DMS114 treated with DMSO at 0.1 percent for 48 hours (cell line): ENCODE measurements at regions not wholly inside any gene's neighbourhood (a gene's known extent, or its start where the extent isn't known, plus 50 kb on each side); places are given as distances from the start of the nearest gene placed in this dataset.
"Not testable (repeated sequence)": the region's sequence is repeated elsewhere in the genome, so short reads cannot be mapped to it uniquely, and the experiment has no call there.

Experiments
- DNase-seq: peaks from one replicate; lab custom pipeline; 2025; ENCODE audit not compliant: unreplicated experiment; lab: John Stamatoyannopoulos, UW

DNA sequence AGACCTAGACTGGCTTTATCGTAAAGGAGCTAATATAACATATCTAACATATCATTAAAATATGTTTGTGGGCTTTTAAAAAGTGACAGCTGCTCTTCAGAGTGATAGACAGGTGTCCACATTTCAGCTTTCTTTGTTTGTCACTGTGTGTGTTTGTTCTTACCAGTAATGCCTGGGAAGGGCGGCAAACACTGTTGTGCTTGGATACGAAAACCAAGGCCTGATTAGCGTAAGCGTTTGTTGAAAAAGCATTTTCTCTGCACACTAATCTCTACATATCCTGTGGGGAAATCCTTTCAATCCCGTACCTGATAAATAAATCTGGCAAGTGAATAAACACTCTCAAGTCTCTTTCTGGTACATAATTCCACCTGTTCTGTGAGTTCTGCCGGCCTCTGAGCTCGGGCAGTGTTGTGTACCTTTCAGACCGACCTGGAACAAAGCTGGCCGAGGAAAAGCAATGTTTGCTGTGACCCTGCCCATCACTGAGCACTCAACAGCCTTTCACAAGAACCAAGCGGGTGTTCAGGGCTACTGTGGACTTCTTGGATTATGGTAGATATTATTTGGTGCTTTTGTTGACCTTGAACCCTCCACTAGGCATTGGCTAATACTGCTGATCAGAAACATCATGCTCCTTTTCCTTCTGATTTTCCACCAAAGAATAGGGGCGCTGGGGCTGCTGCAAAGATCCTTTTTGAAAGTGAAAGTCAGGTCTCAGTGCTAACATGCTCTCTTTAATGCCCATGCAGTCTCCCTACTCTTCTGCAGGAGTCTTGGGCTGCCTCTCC, 100.4 kb downstream of the CD83 start:
- no peak for DNase-seq

GRCh38 chr6:14218519-14218800, 100.9 kb downstream of the CD83 start:
- DNase-seq = no peak

- DNase-seq = no peak
These were observed 104.2 kb downstream of the CD83 start for GRCh38 chr6:14221564-14222279.

DNA sequence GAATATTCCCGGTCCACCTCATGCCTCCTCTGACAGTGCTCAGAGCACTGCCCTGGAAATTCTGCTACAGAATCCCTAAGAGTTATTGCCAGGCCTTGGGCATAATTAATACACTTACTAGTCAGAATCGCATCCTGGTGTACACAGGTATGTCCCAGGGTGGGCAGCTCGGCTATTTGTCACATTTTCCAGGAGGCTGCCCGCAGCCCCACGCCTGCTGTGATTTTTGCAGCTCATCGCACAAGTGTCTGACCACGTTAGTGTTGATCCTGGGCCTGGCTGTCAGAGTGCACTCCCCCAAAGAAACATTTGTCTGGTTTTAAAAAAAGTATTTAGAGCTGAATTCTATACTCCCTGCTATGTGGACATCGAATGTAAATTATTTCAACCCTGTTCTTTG, 105.4 kb downstream of the CD83 start:
- DNase-seq = no peak

GRCh38 chr6:14224359-14225103, 107.0 kb downstream of the CD83 start:
- DNase-seq = no peak

GRCh38 chr6:14226051-14226660, 108.6 kb downstream of the CD83 start:
- DNase-seq = no peak

DNA sequence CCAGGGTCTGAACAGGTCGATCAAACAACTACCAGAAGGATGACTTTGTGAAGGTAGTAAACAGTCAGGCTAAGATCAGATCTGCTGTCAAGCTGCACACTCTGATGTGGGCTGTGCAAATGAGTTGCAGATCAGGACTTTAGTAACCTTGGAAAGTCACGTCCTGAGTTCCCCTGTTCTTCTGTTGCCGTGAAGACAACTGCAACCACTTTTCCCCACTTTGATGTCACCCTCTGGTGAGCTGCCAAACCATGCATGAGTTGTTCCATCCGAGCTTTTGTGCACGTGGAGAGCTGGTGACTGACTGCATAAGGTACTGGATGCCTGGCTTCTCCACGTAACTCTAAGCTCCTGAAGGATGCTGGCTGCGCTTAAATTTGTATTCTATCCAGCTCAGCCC, 111.0 kb downstream of the CD83 start:
- no peak for DNase-seq

- no peak for DNase-seq
These were observed 113.5 kb downstream of the CD83 start for GRCh38 chr6:14231071-14231483.

GRCh38 chr6:14231501-14232280, 114.1 kb downstream of the CD83 start:
- no peak for DNase-seq

GRCh38 chr6:14232889-14233288, 115.3 kb downstream of the CD83 start:
- DNase-seq = no peak

DNA sequence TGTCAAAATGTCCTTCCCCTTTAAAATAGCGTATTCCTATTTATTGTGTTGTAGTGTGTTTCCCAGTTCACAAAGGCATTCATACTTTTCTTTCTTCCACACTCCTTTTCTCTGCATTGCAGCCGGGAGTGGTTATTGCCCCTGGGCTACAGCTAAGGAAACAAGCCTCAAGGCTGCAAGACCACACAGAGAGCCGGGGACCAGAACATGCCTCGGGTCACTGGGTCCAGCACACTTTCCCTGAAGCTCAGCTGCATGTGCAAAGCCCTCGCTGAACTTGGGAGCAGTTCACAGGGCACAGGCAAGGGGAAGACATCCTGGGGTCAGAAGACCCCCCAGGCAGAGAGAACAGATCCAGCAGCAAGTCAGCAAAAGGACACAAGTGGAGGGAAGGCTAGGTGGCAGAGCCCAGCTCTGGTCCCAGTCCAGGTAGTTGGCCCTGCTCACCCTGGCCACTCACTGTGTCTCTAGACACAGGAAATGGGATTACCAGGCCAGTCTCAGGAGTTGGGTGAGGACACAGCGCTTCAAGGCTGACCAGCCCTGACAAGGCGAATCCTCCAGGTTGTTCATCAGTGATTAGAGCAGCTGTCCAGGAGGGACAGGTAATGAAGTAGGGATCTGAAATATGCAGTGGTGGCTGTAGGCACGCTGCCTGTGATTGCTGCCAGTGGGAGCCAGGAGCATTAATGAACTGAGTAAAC, 118.2 kb downstream of the CD83 start:
- DNase-seq = no peak

GRCh38 chr6:14239097-14239496, 121.5 kb downstream of the CD83 start:
- DNase-seq = no peak

DNA sequence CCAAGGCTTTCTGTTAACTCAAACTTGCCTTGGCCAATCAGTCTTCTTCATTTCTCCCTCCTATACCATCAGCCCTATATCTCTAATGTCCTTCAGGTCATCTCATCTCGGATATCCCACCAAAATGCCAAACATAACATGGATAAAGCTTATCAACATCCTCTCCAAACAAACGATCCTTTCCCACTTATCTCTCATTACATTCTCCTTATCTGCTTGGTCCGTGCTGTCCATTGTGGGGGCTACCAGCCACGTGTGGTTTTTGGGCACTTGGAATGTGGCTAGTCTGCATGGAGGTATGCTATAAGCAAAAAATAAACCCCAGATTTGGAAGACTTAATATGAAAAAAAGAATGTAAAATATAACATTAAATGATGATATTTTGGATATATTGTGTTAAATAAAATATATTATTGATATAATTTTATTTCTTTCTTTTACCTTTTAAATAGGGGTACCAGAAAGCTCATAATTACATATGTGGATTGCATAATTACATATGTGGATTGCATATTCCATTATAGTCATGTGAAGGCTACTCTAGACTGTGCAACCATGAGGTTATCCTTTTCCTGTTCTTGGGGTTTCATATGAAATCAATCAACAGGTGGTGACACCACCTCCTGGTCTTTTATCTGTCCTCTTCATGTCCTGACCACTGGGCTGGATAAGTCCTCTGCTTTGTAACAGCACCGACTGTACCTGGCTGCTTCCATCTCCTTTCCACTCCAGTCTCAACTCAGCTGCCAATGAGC, 123.0 kb downstream of the CD83 start:
- DNase-seq = no peak

DNA sequence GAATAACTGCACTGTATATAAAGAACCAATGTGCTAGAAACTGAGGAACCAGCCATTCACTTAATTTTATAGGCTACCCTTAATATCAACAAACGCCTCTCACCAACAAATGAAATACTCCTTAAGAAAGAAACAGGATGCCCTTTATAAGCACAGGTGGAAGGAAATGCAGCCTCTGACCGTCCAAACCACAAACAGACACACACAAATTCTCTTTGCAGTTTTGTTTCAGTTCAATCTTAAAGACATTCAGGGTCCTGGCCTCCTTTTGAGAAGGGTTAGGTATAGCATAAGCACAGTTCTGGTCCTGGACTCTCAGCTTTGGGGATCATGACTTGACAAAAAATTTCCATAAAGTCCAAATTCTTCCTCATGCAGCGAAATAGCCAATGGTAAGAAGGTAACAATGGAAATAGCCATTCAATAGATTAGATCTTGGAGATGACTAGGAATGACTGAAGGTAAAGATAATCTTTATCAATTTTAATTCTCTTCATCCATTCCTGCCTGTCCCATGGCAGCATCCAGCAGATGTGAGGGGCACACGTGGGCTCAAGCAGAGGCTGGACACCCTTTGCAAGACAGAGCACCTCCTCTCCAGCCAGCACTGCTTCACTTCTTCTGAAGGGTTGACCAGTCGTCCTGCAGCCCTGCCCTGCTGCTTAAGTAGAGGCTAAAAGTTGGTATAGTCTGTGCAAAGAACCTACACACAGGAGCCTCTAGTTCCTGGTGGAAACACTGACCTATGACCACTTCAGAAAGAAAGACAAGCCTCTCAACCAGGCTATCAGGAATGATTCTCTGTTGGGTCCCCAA, 123.9 kb downstream of the CD83 start:
- DNase-seq = no peak

GRCh38 chr6:14242912-14243311, 125.3 kb downstream of the CD83 start:
- not testable (repeated sequence) for DNase-seq

DNA sequence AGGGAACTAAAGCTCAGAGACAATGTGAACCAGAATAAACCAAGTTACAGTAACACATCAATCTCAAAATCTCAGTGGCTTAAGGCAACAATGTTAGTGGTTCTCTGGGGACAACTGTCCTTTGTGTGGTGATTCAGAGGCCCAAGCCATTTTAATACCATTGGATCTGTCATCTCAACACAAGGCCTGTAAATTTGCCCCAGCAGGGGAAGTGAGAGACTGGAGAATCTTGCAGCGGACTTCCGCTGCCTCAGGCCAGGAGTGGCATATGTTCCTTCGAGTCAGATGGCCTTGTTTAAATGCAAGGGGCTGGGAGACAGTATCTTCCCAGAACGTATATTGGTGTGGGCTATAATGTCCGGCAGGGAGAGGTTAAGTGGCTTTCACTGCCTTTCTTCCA, 126.0 kb downstream of the CD83 start:
- no peak for DNase-seq

DNA sequence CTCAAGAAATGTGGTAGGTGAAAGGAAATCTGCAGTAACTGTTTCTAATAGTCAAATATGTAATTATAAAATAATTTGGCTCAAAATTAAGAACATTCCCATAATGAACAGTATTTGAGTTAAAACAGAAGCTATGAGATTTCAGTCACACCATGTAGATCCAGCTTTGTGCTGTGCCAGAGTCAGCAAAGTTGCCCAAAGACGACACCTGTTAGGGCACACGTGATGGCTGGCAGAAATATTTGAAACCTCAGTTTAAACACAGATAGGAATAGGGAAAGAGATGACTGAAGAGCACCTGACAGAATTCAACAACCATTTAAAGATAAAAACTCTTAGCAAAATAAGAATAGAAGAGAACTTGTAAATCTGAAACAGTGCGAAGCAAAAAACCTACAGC, 129.3 kb downstream of the CD83 start:
- no peak for DNase-seq

GRCh38 chr6:14250573-14250972, 133.0 kb downstream of the CD83 start:
- no peak for DNase-seq
